IMR-90 (cell line): ENCODE measurements at regions not wholly inside any gene's neighbourhood (a gene's known extent, or its start where the extent isn't known, plus 50 kb on each side); places are given as distances from the start of the nearest gene placed in this dataset.

Experiments
- ATAC-seq: fragments of 200-7000 bp; cut with Tn5 transposase; 2 replicates; pipeline ENCODE4 v1.9.1; 2020; ENCODE audit warnings: low read depth, mild to moderate bottlenecking, moderate library complexity
- BruUV-seq: library from RNA; stranded (reverse); fragments of 400-500 nt; replicated peaks from 2 replicates; lab custom pipeline; 2021; lab: Mats Ljungman, UMichigan
- CTCF ChIA-PET: fragments of 300-600 bp; formaldehyde crosslinking; extraction: SDS; loops from one replicate; lab custom pipeline; 2021; ENCODE audit warnings: antibody characterized with exemption; lab: Yijun Ruan, JAX
- POLR2A ChIA-PET: fragments of 300-600 bp; sonication (Branson Sonifier 250); formaldehyde crosslinking; loops from one replicate; lab custom pipeline; 2022; ENCODE audit warnings: antibody characterized with exemption; ENCODE audit not compliant: unreplicated experiment; lab: Charles Lee
- DNase-seq: peaks from one replicate; pipeline ENCODE4 v3.0.0; 2013
- H2AFZ ChIP-seq: replicated peaks from 2 replicates; pipeline ENCODE3; 2013; ENCODE audit warnings: low read length, mild to moderate bottlenecking; ENCODE audit not compliant: poor library complexity
- H2AK5ac ChIP-seq: 2 replicates; pipeline ENCODE4 v1.6.1; 2013; ENCODE audit warnings: low read depth, low read length, inconsistent platforms
- H2AK9ac ChIP-seq: replicated peaks from 2 replicates; pipeline ENCODE3; 2013; ENCODE audit warnings: mild to moderate bottlenecking, low read depth, low read length, moderate library complexity; ENCODE audit not compliant: poor library complexity
- H2BK120ac ChIP-seq: 2 replicates; pipeline ENCODE4 v1.6.1; 2013; ENCODE audit warnings: low read depth, low read length, inconsistent platforms
- H2BK15ac ChIP-seq: 3 replicates; pipeline ENCODE4 v1.6.1; 2013; ENCODE audit warnings: low read depth, low read length, inconsistent platforms
- H2BK20ac ChIP-seq: 2 replicates; pipeline ENCODE4 v1.6.1; 2013; ENCODE audit warnings: low read depth, mild to moderate bottlenecking, inconsistent platforms, low read length, moderate library complexity
- H2BK5ac ChIP-seq: 2 replicates; pipeline ENCODE4 v1.6.1; 2013; ENCODE audit warnings: mild to moderate bottlenecking, low read depth, low read length, inconsistent platforms; ENCODE audit not compliant: poor library complexity, severe bottlenecking
- H3K14ac ChIP-seq: replicated peaks from 2 replicates; pipeline ENCODE4 v1.6.1; 2013; ENCODE audit warnings: low read depth, low read length, inconsistent platforms
- H3K18ac ChIP-seq: 2 replicates; pipeline ENCODE4 v1.6.1; 2013; ENCODE audit warnings: low read depth, low read length, control low read depth
- H3K23ac ChIP-seq: 2 replicates; pipeline ENCODE4 v1.6.1; 2013; ENCODE audit warnings: low read depth, low read length, inconsistent platforms
- H3K27ac ChIP-seq: 2 replicates; pipeline ENCODE4 v1.5.1; 2013; ENCODE audit warnings: mild to moderate bottlenecking, control low read depth, low read length; ENCODE audit not compliant: insufficient read depth
- H3K27me3 ChIP-seq: 2 replicates; pipeline ENCODE4 v1.6.1; 2013; ENCODE audit warnings: low read length; ENCODE audit not compliant: control insufficient read depth, insufficient read depth
- H3K36me3 ChIP-seq: 2 replicates; pipeline ENCODE4 v1.6.1; 2013; ENCODE audit warnings: low read length, mixed read lengths; ENCODE audit not compliant: control insufficient read depth, insufficient read depth
- H3K4ac ChIP-seq: 2 replicates; pipeline ENCODE4 v1.6.1; 2013; ENCODE audit warnings: low read depth, low read length, inconsistent platforms
- H3K4me1 ChIP-seq: 2 replicates; pipeline ENCODE4 v1.6.1; 2013; ENCODE audit warnings: low read length, mixed read lengths; ENCODE audit not compliant: control insufficient read depth, insufficient read depth
- H3K4me2 ChIP-seq: 2 replicates; pipeline ENCODE4 v1.6.1; 2013; ENCODE audit warnings: low read depth, mild to moderate bottlenecking, control low read depth, low read length, moderate library complexity
- H3K4me3 ChIP-seq: 2 replicates; pipeline ENCODE4 v1.5.1; 2013; ENCODE audit warnings: low read depth, mild to moderate bottlenecking, control low read depth, low read length, moderate library complexity; ENCODE audit not compliant: insufficient read depth
- H3K56ac ChIP-seq: 2 replicates; pipeline ENCODE4 v1.6.1; 2013; ENCODE audit warnings: low read length, inconsistent platforms; ENCODE audit not compliant: insufficient read depth; ENCODE audit errors: extremely low read depth
- H3K79me1 ChIP-seq, 2 experiments: 2 replicates each; pipeline ENCODE4 v1.6.1; 2013; ENCODE audit warnings: low read length in 2 of 2, inconsistent platforms in 1 of 2, low read depth in 1 of 2
- H3K9ac ChIP-seq: 2 replicates; pipeline ENCODE4 v1.6.1; 2013; ENCODE audit warnings: low read depth, low read length, control low read depth
- H3K9me1 ChIP-seq: 2 replicates; pipeline ENCODE4 v1.6.1; 2013; ENCODE audit warnings: low read length, inconsistent platforms; ENCODE audit not compliant: insufficient read depth
- H3K9me3 ChIP-seq: 2 replicates; pipeline ENCODE4 v1.6.1; 2013; ENCODE audit warnings: low read length; ENCODE audit not compliant: control insufficient read depth, insufficient read depth
- H4K20me1 ChIP-seq: 2 replicates; pipeline ENCODE4 v1.6.1; 2013; ENCODE audit warnings: low read length, inconsistent platforms; ENCODE audit not compliant: insufficient read depth
- H4K5ac ChIP-seq: 2 replicates; pipeline ENCODE4 v1.6.1; 2013; ENCODE audit warnings: mild to moderate bottlenecking, low read depth, low read length, control low read depth
- H4K8ac ChIP-seq, 2 experiments: 2 replicates each; pipeline ENCODE4 v1.6.1; 2013; ENCODE audit warnings: low read depth in 2 of 2, low read length in 2 of 2, control low read depth in 1 of 2, inconsistent platforms in 1 of 2
- H4K91ac ChIP-seq: 2 replicates; pipeline ENCODE4 v1.6.1; 2013; ENCODE audit warnings: low read depth, low read length, inconsistent platforms; ENCODE audit not compliant: insufficient read depth
- BHLHE40 ChIP-seq: fragments of 150-350 bp; IDR thresholded peaks from 2 replicates; pipeline ENCODE4 v1.6.1; 2016; ENCODE audit warnings: mild to moderate bottlenecking, low read depth, low read length
- CHD1 ChIP-seq: IDR thresholded peaks from 2 replicates; pipeline ENCODE4 v1.6.1; 2012; ENCODE audit warnings: low read depth, low read length, improper control_type of control experiment
- FOS ChIP-seq: fragments of 150-350 bp; IDR thresholded peaks from 2 replicates; pipeline ENCODE4 v1.6.1; 2016; ENCODE audit warnings: low read depth, low read length
- MAFK ChIP-seq: IDR thresholded peaks from 2 replicates; pipeline ENCODE4 v1.6.1; 2012; ENCODE audit warnings: low read depth, low read length, improper control_type of control experiment
- MAZ ChIP-seq: IDR thresholded peaks from 2 replicates; pipeline ENCODE4 v1.6.1; 2012; ENCODE audit warnings: low read depth, mild to moderate bottlenecking, low read length, improper control_type of control experiment, moderate library complexity, borderline replicate concordance
- NFE2L2 ChIP-seq: fragments of 150-350 bp; IDR thresholded peaks from 2 replicates; pipeline ENCODE4 v1.6.1; 2016; ENCODE audit warnings: low read depth, mild to moderate bottlenecking, low read length
- RAD21 ChIP-seq: IDR thresholded peaks from 2 replicates; pipeline ENCODE4 v1.6.1; 2012; ENCODE audit warnings: low read length, improper control_type of control experiment
- RCOR1 ChIP-seq: IDR thresholded peaks from 2 replicates; pipeline ENCODE4 v1.6.1; 2012; ENCODE audit warnings: mild to moderate bottlenecking, low read length, improper control_type of control experiment; ENCODE audit not compliant: insufficient replicate concordance
- RFX5 ChIP-seq: IDR thresholded peaks from 2 replicates; pipeline ENCODE4 v1.8.0; 2012; ENCODE audit warnings: low read depth, mild to moderate bottlenecking, low read length, moderate library complexity
- WGBS, 2 experiments: methylation state at CpG; one replicate each; pipeline versions ENCODE4 v1.1.5 to v1.1.7; 2013; ENCODE audit warnings: missing lambda C conversion rate in 2 of 2; ENCODE audit not compliant: insufficient read length in 1 of 2; ENCODE audit errors: extremely low coverage in 2 of 2; 5-methylcytosine and 5-hydroxymethylcytosine counted together
- dilution Hi-C: fragments of 300-500 bp; cut with HindIII; formaldehyde crosslinking; loops from one replicate; pipeline ENCODE4 v1.14.3; 2018; ENCODE audit warnings: low sequenced_read_pairs; ENCODE audit not compliant: unreplicated experiment
- in situ Hi-C: fragments of 300-500 bp; cut with MboI; formaldehyde crosslinking; loops from 3 replicates; pipeline ENCODE4 v1.14.3; 2019; ENCODE audit warnings: low sequenced_read_pairs, inconsistent platforms, mixed read lengths
- intact Hi-C: fragments of 100-400 bp; cut with micrococcal nuclease; formaldehyde crosslinking; loops from 2 replicates; pipeline ENCODE4 v1.10.0; 2022
- TF ChIP-seq, protein P1 (sequence below): conservative IDR thresholded peaks from 2 replicates; pipeline ENCODE4 v1.5.1; 2012; ENCODE audit warnings: mild to moderate bottlenecking, low read depth, low read length, improper control_type of control experiment

- H3K9ac ChIP-seq, result no peak overlapping the region
- no peaks in the 10 kb centered on the region for H3K36me3 ChIP-seq
- peaks cover 13% of the 10 kb centered on the region for H3K9me3 ChIP-seq
- no peak overlapping the region for H2BK20ac ChIP-seq
- H3K9me1 ChIP-seq, result peaks cover 7% of the 10 kb centered on the region
- TF ChIP-seq FOS, result no peak
- no peak for TF ChIP-seq RCOR1
- TF ChIP-seq BHLHE40, result no peak
- TF ChIP-seq RAD21, result no peak
- no peak for TF ChIP-seq MAZ
- no peak for TF ChIP-seq MAFK
- TF ChIP-seq RFX5, result no peak
- TF ChIP-seq CHD1, result no peak
- TF ChIP-seq NFE2L2, result no peak
- TF ChIP-seq, protein P1, sequence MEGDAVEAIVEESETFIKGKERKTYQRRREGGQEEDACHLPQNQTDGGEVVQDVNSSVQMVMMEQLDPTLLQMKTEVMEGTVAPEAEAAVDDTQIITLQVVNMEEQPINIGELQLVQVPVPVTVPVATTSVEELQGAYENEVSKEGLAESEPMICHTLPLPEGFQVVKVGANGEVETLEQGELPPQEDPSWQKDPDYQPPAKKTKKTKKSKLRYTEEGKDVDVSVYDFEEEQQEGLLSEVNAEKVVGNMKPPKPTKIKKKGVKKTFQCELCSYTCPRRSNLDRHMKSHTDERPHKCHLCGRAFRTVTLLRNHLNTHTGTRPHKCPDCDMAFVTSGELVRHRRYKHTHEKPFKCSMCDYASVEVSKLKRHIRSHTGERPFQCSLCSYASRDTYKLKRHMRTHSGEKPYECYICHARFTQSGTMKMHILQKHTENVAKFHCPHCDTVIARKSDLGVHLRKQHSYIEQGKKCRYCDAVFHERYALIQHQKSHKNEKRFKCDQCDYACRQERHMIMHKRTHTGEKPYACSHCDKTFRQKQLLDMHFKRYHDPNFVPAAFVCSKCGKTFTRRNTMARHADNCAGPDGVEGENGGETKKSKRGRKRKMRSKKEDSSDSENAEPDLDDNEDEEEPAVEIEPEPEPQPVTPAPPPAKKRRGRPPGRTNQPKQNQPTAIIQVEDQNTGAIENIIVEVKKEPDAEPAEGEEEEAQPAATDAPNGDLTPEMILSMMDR, result no peak
- no peak overlapping the region for H2BK15ac ChIP-seq
- no peak overlapping the region for H3K4me3 ChIP-seq
- H3K56ac ChIP-seq, result no peak overlapping the region
- ChIA-PET CTCF (interaction anchor here (0.6 kb wide), 1 partner anchor 67 kb away, joined by 3 read pairs; no protein-coding TSS in a partner anchor), POLR2A (no interaction called here)
- in situ Hi-C loops (no loop called here), dilution Hi-C loops (no loop called here), intact Hi-C loops (no loop called here)
- no peak overlapping the region for H3K4ac ChIP-seq
- no peak overlapping the region; the same call in 1 of the 2 replicates for H3K27ac ChIP-seq
- no peak for DNase-seq
- H3K14ac ChIP-seq, result no peak overlapping the region
- H4K20me1 ChIP-seq, result no peaks in the 10 kb centered on the region
- H2AK5ac ChIP-seq, result no peak overlapping the region
- H4K5ac ChIP-seq, result no peak overlapping the region
- no peak overlapping the region; the same call in 1 of the 2 replicates for H4K91ac ChIP-seq
- no peak overlapping the region for H2AK9ac ChIP-seq
- no peak overlapping the region for H2AFZ ChIP-seq
- H4K8ac ChIP-seq, result no peak overlapping the region
- no peak overlapping the region for H3K4me2 ChIP-seq
- no peak for ATAC-seq
- H2BK120ac ChIP-seq, result no peak overlapping the region
- H3K4me1 ChIP-seq, result peaks cover 13% of the 10 kb centered on the region; the same call in 1 of the 2 replicates
- no TSS peak for BruUV-seq
- H3K23ac ChIP-seq, result no peak overlapping the region
- no peak overlapping the region for H3K18ac ChIP-seq
- no peaks in the 10 kb centered on the region for H3K79me1 ChIP-seq
- no CpG with 5 or more reads among the region's 1 CpG for WGBS, 2 experiments
- no peak overlapping the region for H2BK5ac ChIP-seq
- H3K27me3 ChIP-seq, result peaks cover 2% of the 10 kb centered on the region; the same call in 1 of the 2 replicates
Observed at GRCh38 chr11:130787973-130788570, 128.2 kb downstream of the SNX19 start.
